Gastrocnemius medialis (tissue), 4 donors: ENCODE measurements at regions not wholly inside any gene's neighbourhood (a gene's known extent, or its start where the extent isn't known, plus 50 kb on each side); places are given as distances from the start of the nearest gene placed in this dataset.

Source experiments
- ATAC-seq, 2 donors: fragments of 150-250 bp; one replicate each; pipeline ENCODE4 v1.9.1; 2016
- DNase-seq, 2 donors: peaks; one replicate each; pipeline ENCODE4 v3.0.0-alpha.2; 2019
- H3K27ac ChIP-seq, 4 donors: fragments of 200-600 bp; sonication (generic); 1 replicate in 1 of 4; 2 replicates in 3 of 4; pipeline ENCODE4 v1.5.1; 2016 to 2018; ENCODE audit warnings: mild to moderate bottlenecking in 2 of 4, moderate library complexity in 1 of 4
- H3K27me3 ChIP-seq, 3 donors: fragments of 200-600 bp; sonication (generic) in 2 of 3; 1 replicate in 1 of 3; 2 replicates in 2 of 3; pipeline versions ENCODE4 v1.5.1 to v1.6.0; 2016 to 2019; ENCODE audit warnings: mild to moderate bottlenecking in 1 of 3, moderate library complexity in 1 of 3
- H3K36me3 ChIP-seq, 2 donors: fragments of 200-600 bp; sonication (generic) in 1 of 2; one replicate each; pipeline ENCODE4 v1.5.1; 2017 to 2018
- H3K4me1 ChIP-seq, 2 donors: fragments of 200-600 bp; sonication (generic) in 1 of 2; one replicate each; pipeline ENCODE4 v1.5.1; 2016 to 2017; ENCODE audit warnings: mild to moderate bottlenecking in 2 of 2
- H3K4me3 ChIP-seq, 4 donors: fragments of 200-600 bp; sonication (generic) in 3 of 4; 1 replicate in 1 of 4; 2 replicates in 3 of 4; pipeline ENCODE4 v1.5.1; 2016 to 2019; ENCODE audit warnings: mild to moderate bottlenecking in 2 of 4
- H3K9me3 ChIP-seq, 3 donors: fragments of 200-600 bp; sonication (generic) in 2 of 3; 1 replicate in 1 of 3; 2 replicates in 2 of 3; pipeline ENCODE4 v1.5.1; 2016 to 2019
- POLR2A ChIP-seq, 2 donors: fragments of 450-650 bp; IDR thresholded peaks; one replicate each; pipeline ENCODE4 v1.6.1; 2017; ENCODE audit warnings: antibody characterized with exemption in 2 of 2, mild to moderate bottlenecking in 2 of 2, moderate library complexity in 2 of 2
- in situ Hi-C, 4 donors: fragments of 200-750 bp; cut with MboI; loops; one replicate each; pipeline versions ENCODE4 v1.15.0 to v1.8.0; 2017; ENCODE audit warnings: low sequenced_read_pairs in 4 of 4
- intact Hi-C: fragments of 100-400 bp; cut with DNase I; formaldehyde crosslinking; loops from one replicate; pipeline ENCODE4 v1.15.1; 2023; ENCODE audit warnings: low total_unique reads
- TF ChIP-seq, protein P1 (sequence below), 5 experiments: fragments of 450-650 bp in 3 of 5; fragments of 200-600 bp in 2 of 5; sonication (generic) in 2 of 5; IDR thresholded peaks in 4 of 5; conservative IDR thresholded peaks in 1 of 5; 1 replicate in 4 of 5; 2 replicates in 1 of 5; pipeline ENCODE4 v1.5.1; 2016 to 2019; ENCODE audit warnings: antibody characterized with exemption in 5 of 5, mild to moderate bottlenecking in 3 of 5, moderate library complexity in 3 of 5

DNA sequence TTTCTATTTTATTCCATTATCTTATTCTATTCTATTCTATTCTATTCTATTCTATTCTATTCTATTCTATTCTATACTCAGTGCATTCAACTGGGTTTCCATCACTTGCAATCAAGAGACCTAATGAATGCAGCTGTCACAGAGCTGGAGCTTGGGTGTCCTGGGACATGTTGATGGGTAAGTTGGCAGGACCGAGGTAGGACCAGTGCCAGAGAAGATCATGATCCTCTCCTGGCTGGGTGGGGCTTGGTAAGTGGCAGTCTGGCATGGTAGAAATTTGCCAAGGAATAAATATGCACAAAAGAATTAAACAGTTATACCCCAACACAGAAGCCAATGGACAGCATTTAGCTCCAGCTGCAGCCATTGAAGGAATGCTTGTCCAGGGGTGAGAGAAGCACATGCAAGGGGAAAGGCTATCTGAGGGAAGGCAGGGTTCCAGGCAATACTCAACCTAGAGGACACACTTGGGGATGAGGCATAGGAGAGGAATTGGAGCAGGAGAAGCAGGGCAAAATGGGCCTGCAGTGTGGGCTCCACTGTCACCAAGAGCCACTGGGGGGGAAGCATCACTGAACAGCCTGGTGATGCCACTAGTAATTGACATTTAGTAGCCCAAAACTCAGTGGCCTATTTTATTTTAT lies 97.0 kb upstream of the CD82 start:
- DNase-seq = no peak
- Histone ChIP-seq H3K27me3 (no peaks in the 10 kb centered on the region), H3K27ac (no peak overlapping the region), H3K4me1 (no peaks in the 10 kb centered on the region), H3K9me3 (no peaks in the 10 kb centered on the region), H3K36me3 (no peaks in the 10 kb centered on the region), H3K4me3 (no peak overlapping the region)
- TF ChIP-seq, protein P1, sequence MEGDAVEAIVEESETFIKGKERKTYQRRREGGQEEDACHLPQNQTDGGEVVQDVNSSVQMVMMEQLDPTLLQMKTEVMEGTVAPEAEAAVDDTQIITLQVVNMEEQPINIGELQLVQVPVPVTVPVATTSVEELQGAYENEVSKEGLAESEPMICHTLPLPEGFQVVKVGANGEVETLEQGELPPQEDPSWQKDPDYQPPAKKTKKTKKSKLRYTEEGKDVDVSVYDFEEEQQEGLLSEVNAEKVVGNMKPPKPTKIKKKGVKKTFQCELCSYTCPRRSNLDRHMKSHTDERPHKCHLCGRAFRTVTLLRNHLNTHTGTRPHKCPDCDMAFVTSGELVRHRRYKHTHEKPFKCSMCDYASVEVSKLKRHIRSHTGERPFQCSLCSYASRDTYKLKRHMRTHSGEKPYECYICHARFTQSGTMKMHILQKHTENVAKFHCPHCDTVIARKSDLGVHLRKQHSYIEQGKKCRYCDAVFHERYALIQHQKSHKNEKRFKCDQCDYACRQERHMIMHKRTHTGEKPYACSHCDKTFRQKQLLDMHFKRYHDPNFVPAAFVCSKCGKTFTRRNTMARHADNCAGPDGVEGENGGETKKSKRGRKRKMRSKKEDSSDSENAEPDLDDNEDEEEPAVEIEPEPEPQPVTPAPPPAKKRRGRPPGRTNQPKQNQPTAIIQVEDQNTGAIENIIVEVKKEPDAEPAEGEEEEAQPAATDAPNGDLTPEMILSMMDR (IDR thresholded peaks at IDR 0.05 in 4 of 5, conservative IDR thresholded peaks at IDR 0.05 in 1 of 5) = no peak
- no peak for TF ChIP-seq POLR2A (IDR thresholded peaks at IDR 0.05)
- in situ Hi-C loops (no loop called here), intact Hi-C loops (no loop called here)
- no peak for ATAC-seq

DNA sequence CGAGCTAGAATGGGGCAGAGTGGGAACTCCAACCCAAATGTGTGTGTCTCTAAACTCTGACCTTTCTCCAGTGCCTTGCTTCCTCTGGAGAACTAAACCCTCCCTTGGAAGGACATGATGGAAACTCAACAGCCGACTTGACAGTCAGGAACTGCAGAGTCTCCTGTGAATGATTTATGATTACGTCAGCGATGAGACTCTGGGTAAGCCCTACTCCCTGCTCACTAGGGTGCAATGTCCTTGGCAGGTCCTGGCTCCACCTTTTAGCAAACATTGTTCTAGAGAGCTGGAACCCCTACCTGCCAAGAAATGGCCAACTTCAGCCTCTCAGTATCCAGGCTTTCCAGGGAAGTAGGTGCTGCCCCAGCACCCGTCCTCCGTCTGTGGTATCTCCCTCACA lies 96.1 kb upstream of the CD82 start:
- Histone ChIP-seq H3K9me3 (no peaks in the 10 kb centered on the region), H3K36me3 (no peaks in the 10 kb centered on the region), H3K4me1 (no peaks in the 10 kb centered on the region), H3K4me3 (no peak overlapping the region), H3K27me3 (no peaks in the 10 kb centered on the region), H3K27ac (no peak overlapping the region)
- ATAC-seq (no peak), DNase-seq (no peak)
- in situ Hi-C loops = no loop called here
- TF ChIP-seq, protein P1 (IDR thresholded peaks at IDR 0.05 in 4 of 5, conservative IDR thresholded peaks at IDR 0.05 in 1 of 5) = no peak
- TF ChIP-seq POLR2A (IDR thresholded peaks at IDR 0.05) = no peak
- intact Hi-C loops = no loop called here

DNA sequence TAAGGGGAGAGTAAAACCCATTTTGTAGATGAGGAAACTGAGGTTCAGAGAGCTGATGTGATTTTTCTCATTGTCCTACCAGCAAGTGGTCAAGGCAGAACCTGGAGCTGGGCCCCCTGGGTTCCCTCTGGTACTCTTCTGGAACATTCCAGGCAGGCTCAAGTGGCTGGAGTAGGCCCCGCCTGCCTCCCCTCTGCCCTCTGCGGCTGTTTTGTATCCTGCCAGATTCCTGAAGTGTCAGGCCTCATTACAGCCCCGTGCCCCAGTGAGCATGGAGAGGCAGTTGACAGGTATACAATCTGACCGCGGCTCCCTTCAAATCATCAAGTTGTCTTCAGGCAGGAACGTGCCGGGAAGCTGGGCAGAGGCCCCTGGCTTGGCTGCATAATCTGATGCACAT lies 94.6 kb upstream of the CD82 start:
- no peak overlapping the region for H3K27ac ChIP-seq
- DNase-seq (no peak), ATAC-seq (no peak)
- no peaks in the 10 kb centered on the region for H3K9me3 ChIP-seq
- intact Hi-C loops = no loop called here
- H3K4me3 ChIP-seq = no peak overlapping the region
- H3K27me3 ChIP-seq = no peaks in the 10 kb centered on the region
- H3K4me1 ChIP-seq = no peaks in the 10 kb centered on the region
- H3K36me3 ChIP-seq = no peaks in the 10 kb centered on the region
- TF ChIP-seq, protein P1 (IDR thresholded peaks at IDR 0.05 in 4 of 5, conservative IDR thresholded peaks at IDR 0.05 in 1 of 5) = no peak
- in situ Hi-C loops = no loop called here

DNA sequence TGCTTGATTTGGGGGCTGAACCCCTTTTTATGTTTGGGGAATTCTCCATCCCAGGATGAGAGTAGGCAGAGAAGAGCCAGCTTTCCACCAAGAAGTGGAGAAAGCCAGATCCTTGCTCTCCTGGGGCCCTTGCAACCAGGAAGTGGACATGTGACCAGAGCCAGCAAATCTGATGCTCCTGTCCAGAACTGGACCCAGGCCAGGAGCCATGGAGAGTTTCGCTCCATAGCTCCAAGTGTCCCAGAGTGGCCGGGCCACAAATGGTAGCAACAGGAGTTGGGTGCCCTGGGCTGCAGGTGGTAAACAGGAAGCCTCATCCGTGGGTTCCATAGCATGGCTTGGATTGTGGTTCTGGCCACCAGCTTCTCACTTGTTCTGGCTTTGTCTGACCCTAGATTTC lies 93.9 kb upstream of the CD82 start:
- DNase-seq (no peak), ATAC-seq (no peak)
- intact Hi-C loops = no loop called here
- H3K36me3 ChIP-seq = no peaks in the 10 kb centered on the region
- H3K4me1 ChIP-seq = no peaks in the 10 kb centered on the region
- TF ChIP-seq POLR2A (IDR thresholded peaks at IDR 0.05) = no peak
- TF ChIP-seq, protein P1 (IDR thresholded peaks at IDR 0.05 in 4 of 5, conservative IDR thresholded peaks at IDR 0.05 in 1 of 5) = no peak
- no peaks in the 10 kb centered on the region for H3K9me3 ChIP-seq
- in situ Hi-C loops = no loop called here
- no peaks in the 10 kb centered on the region for H3K27me3 ChIP-seq
- no peak overlapping the region for H3K4me3 ChIP-seq
- no peak overlapping the region for H3K27ac ChIP-seq

- H3K36me3 ChIP-seq = no peaks in the 10 kb centered on the region
- in situ Hi-C loops = no loop called here
- intact Hi-C loops = no loop called here
- no peaks in the 10 kb centered on the region for H3K9me3 ChIP-seq
- DNase-seq (no peak), ATAC-seq (no peak)
- TF ChIP-seq POLR2A (IDR thresholded peaks at IDR 0.05) = no peak
- no peak overlapping the region for H3K27ac ChIP-seq
- H3K27me3 ChIP-seq = no peaks in the 10 kb centered on the region
- H3K4me3 ChIP-seq = no peak overlapping the region
- H3K4me1 ChIP-seq = no peaks in the 10 kb centered on the region
These were observed 92.5 kb upstream of the CD82 start for GRCh38 chr11:44472916-44473315.
